MM.1S (cell line): ENCODE measurements at regions not wholly inside any gene's neighbourhood (a gene's known extent, or its start where the extent isn't known, plus 50 kb on each side); places are given as distances from the start of the nearest gene placed in this dataset.

Experiments used
- DNase-seq: peaks from one replicate; pipeline ENCODE4 v3.0.0-alpha.2; 2015
- H2AFZ ChIP-seq: fragments of 300-600 bp; sonication (generic); 2 replicates; pipeline ENCODE4 v1.6.0; 2016; ENCODE audit warnings: antibody characterized with exemption, low read length
- H3F3A ChIP-seq: fragments of 300-600 bp; sonication (generic); 2 replicates; pipeline ENCODE4 v1.6.1; 2016; ENCODE audit warnings: mild to moderate bottlenecking, antibody characterized with exemption, low read length, moderate library complexity, mixed read lengths; ENCODE audit not compliant: insufficient read depth
- H3K27ac ChIP-seq: fragments of 300-600 bp; sonication (generic); 2 replicates; pipeline ENCODE4 v1.5.1; 2016; ENCODE audit warnings: mild to moderate bottlenecking, low read length
- H3K27me3 ChIP-seq: fragments of 300-600 bp; sonication (generic); replicated peaks from 2 replicates; pipeline ENCODE4 v1.6.0; 2016; ENCODE audit warnings: low read length; ENCODE audit not compliant: insufficient read depth
- H3K36me3 ChIP-seq: fragments of 300-600 bp; sonication (generic); replicated peaks from 2 replicates; pipeline ENCODE4 v1.6.1; 2016; ENCODE audit warnings: mild to moderate bottlenecking, low read length, mixed read lengths; ENCODE audit not compliant: insufficient read depth
- H3K4me1 ChIP-seq: fragments of 300-600 bp; sonication (generic); 2 replicates; pipeline ENCODE4 v1.6.1; 2016; ENCODE audit warnings: low read length, mixed read lengths
- H3K4me2 ChIP-seq: fragments of 300-600 bp; sonication (generic); 2 replicates; pipeline ENCODE4 v1.6.0; 2016; ENCODE audit warnings: low read depth, low read length
- H3K4me3 ChIP-seq: fragments of 300-600 bp; sonication (generic); 2 replicates; pipeline ENCODE4 v1.5.1; 2016; ENCODE audit warnings: low read length, mixed read lengths
- H3K79me2 ChIP-seq: fragments of 300-600 bp; sonication (generic); 2 replicates; pipeline ENCODE4 v1.6.1; 2016; ENCODE audit warnings: mixed run types, low read length, mixed read lengths
- H3K9ac ChIP-seq: fragments of 300-600 bp; sonication (generic); 2 replicates; pipeline ENCODE4 v1.6.1; 2016; ENCODE audit warnings: low read length, mixed read lengths
- H3K9me2 ChIP-seq: fragments of 300-600 bp; sonication (generic); replicated peaks from 2 replicates; pipeline ENCODE4 v1.6.1; 2016; ENCODE audit warnings: mild to moderate bottlenecking, low read length, mixed read lengths; ENCODE audit not compliant: insufficient read depth
- H3K9me3 ChIP-seq: fragments of 300-600 bp; sonication (generic); replicated peaks from 2 replicates; pipeline ENCODE4 v1.6.1; 2016; ENCODE audit warnings: mild to moderate bottlenecking, low read length, mixed read lengths; ENCODE audit not compliant: insufficient read depth
- H4K20me1 ChIP-seq: fragments of 300-600 bp; sonication (generic); 2 replicates; pipeline ENCODE4 v1.6.1; 2016; ENCODE audit warnings: mild to moderate bottlenecking, low read length, moderate library complexity, mixed read lengths; ENCODE audit not compliant: insufficient read depth
- EZH2 ChIP-seq: fragments of 300-600 bp; sonication (generic); optimal IDR thresholded peaks from 2 replicates; pipeline ENCODE3; 2017; ENCODE audit warnings: low read depth, mild to moderate bottlenecking, antibody characterized with exemption, low read length, mixed read lengths
- EZH2phosphoT487 ChIP-seq: fragments of 300-600 bp; sonication (generic); IDR thresholded peaks from 2 replicates; pipeline ENCODE4 v1.6.1; 2018; ENCODE audit warnings: antibody characterized with exemption, low read length
- TF ChIP-seq, protein P1 (sequence below): fragments of 300-600 bp; sonication (generic); IDR thresholded peaks from 2 replicates; pipeline ENCODE4 v1.5.1; 2016; ENCODE audit warnings: antibody characterized with exemption, low read length, mixed read lengths

GRCh38 chr18:68299906-68300305, 415.0 kb downstream of the TMX3 start:
- Histone ChIP-seq H3K9me2 (no peaks in the 10 kb centered on the region), H2AFZ (no peak overlapping the region), H4K20me1 (no peaks in the 10 kb centered on the region), H3K9me3 (no peaks in the 10 kb centered on the region), H3F3A (no peaks in the 10 kb centered on the region), H3K9ac (no peak overlapping the region), H3K4me3 (no peak overlapping the region), H3K4me1 (no peaks in the 10 kb centered on the region; the same call in 1 of the 2 replicates), H3K4me2 (no peak overlapping the region), H3K36me3 (no peaks in the 10 kb centered on the region), H3K27me3 (no peaks in the 10 kb centered on the region), H3K79me2 (no peaks in the 10 kb centered on the region), H3K27ac (no peak overlapping the region)
- no peak for DNase-seq
- TF ChIP-seq EZH2 (no peak), EZH2phosphoT487 (no peak)
- TF ChIP-seq, protein P1, sequence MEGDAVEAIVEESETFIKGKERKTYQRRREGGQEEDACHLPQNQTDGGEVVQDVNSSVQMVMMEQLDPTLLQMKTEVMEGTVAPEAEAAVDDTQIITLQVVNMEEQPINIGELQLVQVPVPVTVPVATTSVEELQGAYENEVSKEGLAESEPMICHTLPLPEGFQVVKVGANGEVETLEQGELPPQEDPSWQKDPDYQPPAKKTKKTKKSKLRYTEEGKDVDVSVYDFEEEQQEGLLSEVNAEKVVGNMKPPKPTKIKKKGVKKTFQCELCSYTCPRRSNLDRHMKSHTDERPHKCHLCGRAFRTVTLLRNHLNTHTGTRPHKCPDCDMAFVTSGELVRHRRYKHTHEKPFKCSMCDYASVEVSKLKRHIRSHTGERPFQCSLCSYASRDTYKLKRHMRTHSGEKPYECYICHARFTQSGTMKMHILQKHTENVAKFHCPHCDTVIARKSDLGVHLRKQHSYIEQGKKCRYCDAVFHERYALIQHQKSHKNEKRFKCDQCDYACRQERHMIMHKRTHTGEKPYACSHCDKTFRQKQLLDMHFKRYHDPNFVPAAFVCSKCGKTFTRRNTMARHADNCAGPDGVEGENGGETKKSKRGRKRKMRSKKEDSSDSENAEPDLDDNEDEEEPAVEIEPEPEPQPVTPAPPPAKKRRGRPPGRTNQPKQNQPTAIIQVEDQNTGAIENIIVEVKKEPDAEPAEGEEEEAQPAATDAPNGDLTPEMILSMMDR: no peak

- peak overlapping the region; percentile 15; the same call in 1 of the 2 replicates for H3K4me2 ChIP-seq
- H3K4me1 ChIP-seq: no peaks in the 10 kb centered on the region; the same call in 1 of the 2 replicates
- no peaks in the 10 kb centered on the region for H3K27me3 ChIP-seq
- H3K27ac ChIP-seq: no peak overlapping the region; the same call in 1 of the 2 replicates
- H3K79me2 ChIP-seq: no peaks in the 10 kb centered on the region
- TF ChIP-seq EZH2phosphoT487 (no peak), EZH2 (no peak)
- TF ChIP-seq, protein P1: no peak
- no peaks in the 10 kb centered on the region for H3K9me3 ChIP-seq
- peak; percentile 26 for DNase-seq
- H3K9ac ChIP-seq: no peak overlapping the region
- H3K36me3 ChIP-seq: no peaks in the 10 kb centered on the region
- H3K9me2 ChIP-seq: no peaks in the 10 kb centered on the region
- H4K20me1 ChIP-seq: no peaks in the 10 kb centered on the region
- H2AFZ ChIP-seq: peak overlapping the region; percentile 54
- 0 out of 2 replicates have a peak overlapping the region, but pooled peaks have one; percentile 8 for H3K4me3 ChIP-seq
- H3F3A ChIP-seq: no peaks in the 10 kb centered on the region
These were observed 416.6 kb downstream of the TMX3 start for GRCh38 chr18:68298330-68298729.

DNA sequence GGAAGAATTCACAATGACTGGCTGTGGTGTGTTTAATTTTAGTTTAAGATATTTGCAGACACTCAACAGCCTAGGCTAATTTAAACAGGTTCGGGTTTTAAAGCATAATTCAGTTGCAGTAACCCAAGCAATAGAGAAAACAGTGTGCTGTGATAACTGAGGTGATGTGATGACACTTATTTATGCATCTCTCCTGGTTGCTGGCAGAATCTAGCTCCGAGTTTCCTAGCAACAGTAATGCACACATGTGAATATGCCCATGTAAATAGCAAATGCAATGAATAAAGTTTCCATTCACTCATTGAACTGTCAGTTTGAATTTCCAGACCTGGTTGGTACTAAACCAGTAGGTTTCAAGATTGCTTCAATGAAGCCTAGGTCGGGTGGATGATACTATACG, 426.5 kb downstream of the TMX3 start:
- H3K9me2 ChIP-seq: no peaks in the 10 kb centered on the region
- no peak overlapping the region for H3K4me2 ChIP-seq
- H3F3A ChIP-seq: no peaks in the 10 kb centered on the region
- H3K36me3 ChIP-seq: no peaks in the 10 kb centered on the region
- DNase-seq: no peak
- no peaks in the 10 kb centered on the region for H3K27me3 ChIP-seq
- no peaks in the 10 kb centered on the region for H3K79me2 ChIP-seq
- no peak overlapping the region for H2AFZ ChIP-seq
- no peaks in the 10 kb centered on the region for H3K4me1 ChIP-seq
- no peak overlapping the region for H3K9ac ChIP-seq
- no peaks in the 10 kb centered on the region for H3K9me3 ChIP-seq
- H3K4me3 ChIP-seq: no peak overlapping the region
- no peak for TF ChIP-seq EZH2
- TF ChIP-seq, protein P1: no peak
- no peak for TF ChIP-seq EZH2phosphoT487
- no peaks in the 10 kb centered on the region for H4K20me1 ChIP-seq
- H3K27ac ChIP-seq: no peak overlapping the region
